DOHH2 (cell line): ENCODE measurements at regions not wholly inside any gene's neighbourhood (a gene's known extent, or its start where the extent isn't known, plus 50 kb on each side); places are given as distances from the start of the nearest gene placed in this dataset.

Experiments used
- CTCF ChIP-seq: fragments of 200-600 bp; sonication (generic); IDR thresholded peaks from one replicate; pipeline ENCODE4 v1.5.1; 2014; ENCODE audit warnings: antibody characterized with exemption, mild to moderate bottlenecking, low read depth, low read length; ENCODE audit not compliant: poor library complexity, severe bottlenecking
- EZH2phosphoT487 ChIP-seq: fragments of 200-600 bp; sonication (generic); IDR thresholded peaks from 2 replicates; pipeline ENCODE4 v1.6.1; 2017; ENCODE audit warnings: borderline replicate concordance, mild to moderate bottlenecking, antibody characterized with exemption, low read length, moderate library complexity, mixed read lengths

GRCh38 chr10:83248106-83248631, 891.1 kb upstream of the GHITM start:
- TF ChIP-seq CTCF (no peak), EZH2phosphoT487 (no peak)
